HFFc6 (cell line): ENCODE measurements at regions not wholly inside any gene's neighbourhood (a gene's known extent, or its start where the extent isn't known, plus 50 kb on each side); places are given as distances from the start of the nearest gene placed in this dataset.

ENCODE experiments used
- DNase-seq: peaks from one replicate; pipeline ENCODE4 v3.0.0-alpha.2; 2018
- H3K27ac Mint-ChIP-seq: 2 replicates; pipeline ENCODE4 v1.8.0; 2020; ENCODE audit warnings: mild to moderate bottlenecking, mixed read lengths
- H3K27me3 Mint-ChIP-seq: 2 replicates; pipeline ENCODE4 v1.8.0; 2021; ENCODE audit warnings: mild to moderate bottlenecking, moderate library complexity, mixed read lengths; ENCODE audit not compliant: insufficient read depth
- H3K36me3 Mint-ChIP-seq: 2 replicates; pipeline ENCODE4 v1.8.0; 2021; ENCODE audit warnings: low read depth, mixed read lengths
- H3K4me1 Mint-ChIP-seq: 2 replicates; pipeline ENCODE4 v1.8.0; 2020; ENCODE audit warnings: low read depth, mixed read lengths
- H3K4me3 Mint-ChIP-seq: 2 replicates; pipeline ENCODE4 v1.8.0; 2020; ENCODE audit warnings: mild to moderate bottlenecking, moderate library complexity, mixed read lengths
- H3K9me3 Mint-ChIP-seq: 2 replicates; pipeline ENCODE4 v1.8.0; 2020; ENCODE audit warnings: mild to moderate bottlenecking, mixed read lengths
- CTCF ChIP-seq: fragments of 200-600 bp; sonication (generic); IDR thresholded peaks from 2 replicates; pipeline ENCODE4 v1.5.0; 2021; ENCODE audit warnings: antibody characterized with exemption, mild to moderate bottlenecking

- Mint-ChIP-seq H3K27ac (no peak overlapping the region), H3K27me3 (no peaks in the 10 kb centered on the region), H3K36me3 (peaks cover 9% of the 10 kb centered on the region), H3K4me1 (peaks cover 21% of the 10 kb centered on the region), H3K9me3 (no peaks in the 10 kb centered on the region), H3K4me3 (no peak overlapping the region)
- TF ChIP-seq CTCF: no peak
- no peak for DNase-seq
These were observed 73.4 kb upstream of the FOXN3 start for GRCh38 chr14:89490466-89490865.

GRCh38 chr14:89489761-89490437 lies 72.9 kb upstream of the FOXN3 start:
- Mint-ChIP-seq H3K4me3 (peak overlapping the region; percentile 81), H3K27ac (peak overlapping the region; percentile 58), H3K36me3 (peaks cover 9% of the 10 kb centered on the region), H3K4me1 (peaks cover 21% of the 10 kb centered on the region), H3K27me3 (no peaks in the 10 kb centered on the region), H3K9me3 (no peaks in the 10 kb centered on the region)
- no peak for TF ChIP-seq CTCF
- DNase-seq: no peak

GRCh38 chr14:89486961-89487360 lies 69.9 kb upstream of the FOXN3 start:
- no peak for DNase-seq
- Mint-ChIP-seq H3K9me3 (no peaks in the 10 kb centered on the region), H3K27me3 (no peaks in the 10 kb centered on the region), H3K4me1 (peaks cover 21% of the 10 kb centered on the region), H3K4me3 (no peak overlapping the region), H3K27ac (no peak overlapping the region), H3K36me3 (peaks cover 9% of the 10 kb centered on the region)
- no peak for TF ChIP-seq CTCF

- Mint-ChIP-seq H3K4me1 (peaks cover 21% of the 10 kb centered on the region), H3K27ac (no peak overlapping the region), H3K4me3 (no peak overlapping the region), H3K9me3 (no peaks in the 10 kb centered on the region), H3K27me3 (no peaks in the 10 kb centered on the region), H3K36me3 (peaks cover 9% of the 10 kb centered on the region)
- no peak for TF ChIP-seq CTCF
- DNase-seq: no peak
These were observed 69.5 kb upstream of the FOXN3 start for GRCh38 chr14:89486505-89486904.

- peaks cover 17% of the 10 kb centered on the region for H3K4me1 Mint-ChIP-seq
- peaks cover 9% of the 10 kb centered on the region for H3K36me3 Mint-ChIP-seq
- no peaks in the 10 kb centered on the region for H3K9me3 Mint-ChIP-seq
- no peaks in the 10 kb centered on the region for H3K27me3 Mint-ChIP-seq
- H3K27ac Mint-ChIP-seq: no peak overlapping the region
- no peak for DNase-seq
- no peak overlapping the region for H3K4me3 Mint-ChIP-seq
- no peak for TF ChIP-seq CTCF
These were observed 68.2 kb upstream of the FOXN3 start for GRCh38 chr14:89485264-89485663.
